Activated naive CD8-positive, alpha-beta T cell treated with anti-CD3 and anti-CD28 coated beads, Interleukin-2, amount 10 ng/mL, durations not matched to agents 7 days and 5 days (primary cell): ENCODE measurements at regions not wholly inside any gene's neighbourhood (a gene's known extent, or its start where the extent isn't known, plus 50 kb on each side); places are given as distances from the start of the nearest gene placed in this dataset.

Experiments
- ATAC-seq: fragments of 150-1000 bp; cut with Tn5 transposase; one replicate; pipeline ENCODE4 v1.10.0; 2021; ENCODE audit warnings: low read depth, moderate library complexity
- POLR2A ChIA-PET: fragments of 350-600 bp; sonication (Branson Sonifier 250); formaldehyde crosslinking; loops from one replicate; lab custom pipeline; 2021; ENCODE audit warnings: antibody characterized with exemption; lab: Charles Lee
- DNase-seq: peaks from one replicate; pipeline ENCODE4 v3.0.0; 2021
- H3K27ac Mint-ChIP-seq: one replicate; pipeline ENCODE4 v1.8.0; 2022; ENCODE audit warnings: mild to moderate bottlenecking, mixed read lengths
- H3K27me3 Mint-ChIP-seq: one replicate; pipeline ENCODE4 v1.8.0; 2022; ENCODE audit warnings: mild to moderate bottlenecking, moderate library complexity, mixed read lengths
- H3K36me3 Mint-ChIP-seq: one replicate; pipeline ENCODE4 v1.8.0; 2021; ENCODE audit warnings: mild to moderate bottlenecking, mixed read lengths
- H3K4me1 Mint-ChIP-seq: one replicate; pipeline ENCODE4 v1.8.0; 2021; ENCODE audit warnings: mixed read lengths
- H3K4me3 Mint-ChIP-seq: one replicate; pipeline ENCODE4 v1.8.0; 2022; ENCODE audit warnings: mild to moderate bottlenecking, moderate library complexity, mixed read lengths
- H3K9me3 Mint-ChIP-seq: one replicate; pipeline ENCODE4 v1.8.0; 2021; ENCODE audit warnings: mixed read lengths

DNA sequence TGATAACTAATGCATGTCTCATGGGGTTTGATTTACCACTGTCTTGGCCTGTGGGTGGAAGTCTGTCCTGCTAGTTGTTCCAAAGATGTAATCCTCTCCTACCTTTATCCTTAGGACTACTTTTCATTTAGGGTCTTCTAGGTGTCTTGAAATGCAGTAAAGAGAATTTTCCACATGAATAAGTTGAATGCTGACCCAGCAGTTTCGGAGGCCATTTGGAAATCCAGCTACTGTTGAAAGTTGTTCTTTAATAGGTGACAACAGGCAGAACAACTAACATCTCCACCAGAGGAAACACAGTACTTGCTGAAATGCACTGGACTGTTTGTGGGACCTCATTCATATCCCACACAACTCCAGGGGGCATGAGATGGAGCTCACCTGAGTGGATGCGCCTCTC lies 478.1 kb downstream of the BTBD3 start:
- no peak for ATAC-seq
- Mint-ChIP-seq H3K4me1 (no peaks in the 10 kb centered on the region), H3K27me3 (no peaks in the 10 kb centered on the region), H3K36me3 (no peaks in the 10 kb centered on the region), H3K27ac (no peak overlapping the region), H3K9me3 (no peaks in the 10 kb centered on the region), H3K4me3 (no peak overlapping the region)
- POLR2A ChIA-PET = no interaction called here
- no peak for DNase-seq

- Mint-ChIP-seq H3K4me1 (no peaks in the 10 kb centered on the region), H3K4me3 (no peak overlapping the region), H3K27me3 (no peaks in the 10 kb centered on the region), H3K36me3 (no peaks in the 10 kb centered on the region), H3K9me3 (peaks cover 1% of the 10 kb centered on the region), H3K27ac (no peak overlapping the region)
- no peak for DNase-seq
- POLR2A ChIA-PET = no interaction called here
- ATAC-seq = no peak
Observed at GRCh38 chr20:12399110-12399836, 481.6 kb downstream of the BTBD3 start.

DNA sequence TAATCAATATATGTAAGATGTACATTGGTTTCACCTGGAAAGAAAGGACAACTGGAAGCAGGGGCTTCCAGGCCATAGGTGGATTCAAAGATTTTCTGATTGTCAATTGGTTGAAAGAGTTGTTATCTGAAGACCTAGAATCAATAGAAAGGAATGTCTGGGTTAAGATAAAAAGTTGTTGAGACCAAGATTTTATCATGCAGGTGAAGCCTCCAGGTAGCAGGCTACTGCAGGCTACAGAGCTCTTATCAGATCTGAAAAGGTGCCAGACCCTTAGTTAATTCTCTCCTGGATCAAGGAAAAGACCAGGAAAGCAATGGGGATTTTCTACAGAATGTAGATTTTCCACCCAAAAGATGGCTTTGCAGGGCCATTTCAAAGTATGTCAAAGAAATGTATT lies 487.2 kb downstream of the BTBD3 start:
- no peaks in the 10 kb centered on the region for H3K4me1 Mint-ChIP-seq
- H3K4me3 Mint-ChIP-seq = no peak overlapping the region
- ATAC-seq (no peak), DNase-seq (no peak)
- no peaks in the 10 kb centered on the region for H3K36me3 Mint-ChIP-seq
- H3K27me3 Mint-ChIP-seq = no peaks in the 10 kb centered on the region
- POLR2A ChIA-PET = no interaction called here
- H3K9me3 Mint-ChIP-seq = peaks cover 7% of the 10 kb centered on the region
- no peak overlapping the region for H3K27ac Mint-ChIP-seq

- Mint-ChIP-seq H3K9me3 (peaks cover 7% of the 10 kb centered on the region), H3K27ac (no peak overlapping the region), H3K36me3 (no peaks in the 10 kb centered on the region), H3K27me3 (no peaks in the 10 kb centered on the region), H3K4me3 (no peak overlapping the region), H3K4me1 (no peaks in the 10 kb centered on the region)
- DNase-seq (no peak), ATAC-seq (no peak)
- POLR2A ChIA-PET = no interaction called here
Observed at GRCh38 chr20:12406978-12407377, 489.3 kb downstream of the BTBD3 start.

GRCh38 chr20:12409501-12409900 lies 491.8 kb downstream of the BTBD3 start:
- Mint-ChIP-seq H3K4me3 (no peak overlapping the region), H3K9me3 (peaks cover 5% of the 10 kb centered on the region), H3K36me3 (no peaks in the 10 kb centered on the region), H3K27ac (no peak overlapping the region), H3K27me3 (no peaks in the 10 kb centered on the region), H3K4me1 (no peaks in the 10 kb centered on the region)
- DNase-seq (no peak), ATAC-seq (no peak)
- POLR2A ChIA-PET = no interaction called here

- Mint-ChIP-seq H3K27me3 (no peaks in the 10 kb centered on the region), H3K4me1 (no peaks in the 10 kb centered on the region), H3K9me3 (peaks cover 5% of the 10 kb centered on the region), H3K36me3 (no peaks in the 10 kb centered on the region), H3K4me3 (no peak overlapping the region), H3K27ac (no peak overlapping the region)
- ATAC-seq (no peak), DNase-seq (no peak)
- POLR2A ChIA-PET = no interaction called here
Observed at GRCh38 chr20:12410783-12411182, 493.1 kb downstream of the BTBD3 start.

DNA sequence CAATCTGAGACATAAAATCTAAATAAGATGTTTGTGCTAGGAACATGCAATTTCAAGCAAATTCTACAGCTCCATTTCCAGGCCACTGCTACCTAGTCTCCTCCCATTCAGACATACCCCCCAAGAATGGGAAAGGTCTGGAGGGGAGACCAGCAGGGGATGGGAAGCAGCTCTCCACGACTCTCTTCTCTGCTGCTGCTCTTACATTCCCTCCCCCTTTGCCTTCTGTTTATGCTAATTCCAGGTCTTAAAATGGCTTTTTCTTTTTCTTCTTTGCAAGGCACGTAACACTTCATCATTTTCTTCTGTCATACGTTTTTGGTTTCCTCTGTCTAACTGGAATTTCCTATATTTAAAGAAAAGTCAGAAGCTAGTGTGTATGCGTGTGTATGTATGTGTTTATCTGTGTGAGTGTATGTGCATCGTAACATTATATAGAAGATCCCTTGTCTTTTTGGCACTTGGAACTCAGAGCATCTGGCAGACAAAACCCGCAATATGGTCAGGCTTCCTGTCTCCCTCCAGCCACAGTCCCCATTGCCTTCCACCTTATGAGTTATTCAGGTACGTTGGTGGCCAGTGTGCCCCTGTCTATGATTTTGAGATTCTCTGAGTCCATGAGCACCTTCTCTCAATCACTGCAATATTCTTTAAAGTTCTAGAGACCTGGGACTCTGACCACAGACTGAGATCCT lies 493.7 kb downstream of the BTBD3 start:
- POLR2A ChIA-PET = no interaction called here
- Mint-ChIP-seq H3K4me1 (no peaks in the 10 kb centered on the region), H3K27me3 (no peaks in the 10 kb centered on the region), H3K9me3 (peaks cover 5% of the 10 kb centered on the region), H3K36me3 (no peaks in the 10 kb centered on the region), H3K4me3 (no peak overlapping the region), H3K27ac (no peak overlapping the region)
- no peak for DNase-seq
- ATAC-seq = no peak

DNA sequence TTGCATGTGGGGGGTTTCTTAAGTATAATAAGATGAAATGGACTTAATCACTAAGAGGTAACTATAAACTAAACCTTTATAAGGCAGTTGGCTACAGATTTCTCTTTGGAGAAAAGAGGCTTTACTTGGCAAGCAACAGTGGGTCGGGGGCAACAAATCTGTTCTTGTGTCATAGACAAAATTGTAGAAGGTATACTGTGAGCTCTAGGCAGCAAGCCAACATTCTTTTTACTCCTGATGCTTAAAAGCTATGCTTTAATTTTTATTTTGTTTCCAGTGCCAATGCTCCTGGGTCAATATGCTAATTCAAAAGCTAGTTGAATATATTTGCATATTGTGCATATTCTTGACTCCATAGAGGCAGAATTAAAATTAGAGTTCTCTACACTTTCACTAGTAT lies 495.4 kb downstream of the BTBD3 start:
- ATAC-seq (no peak), DNase-seq (no peak)

GRCh38 chr20:12414446-12415274 lies 497.0 kb downstream of the BTBD3 start:
- Mint-ChIP-seq H3K4me3 (no peak overlapping the region), H3K36me3 (no peaks in the 10 kb centered on the region), H3K9me3 (peaks cover 4% of the 10 kb centered on the region), H3K4me1 (no peaks in the 10 kb centered on the region), H3K27me3 (no peaks in the 10 kb centered on the region), H3K27ac (no peak overlapping the region)
- DNase-seq = no peak
- ATAC-seq = no peak
- POLR2A ChIA-PET = no interaction called here

More for the DNA sequence above, 495.4 kb downstream of the BTBD3 start:
- H3K27ac Mint-ChIP-seq = no peak overlapping the region
- POLR2A ChIA-PET = no interaction called here
- no peak overlapping the region for H3K4me3 Mint-ChIP-seq
- no peaks in the 10 kb centered on the region for H3K4me1 Mint-ChIP-seq
- H3K9me3 Mint-ChIP-seq = peaks cover 5% of the 10 kb centered on the region
- H3K36me3 Mint-ChIP-seq = no peaks in the 10 kb centered on the region
- H3K27me3 Mint-ChIP-seq = no peaks in the 10 kb centered on the region

DNA sequence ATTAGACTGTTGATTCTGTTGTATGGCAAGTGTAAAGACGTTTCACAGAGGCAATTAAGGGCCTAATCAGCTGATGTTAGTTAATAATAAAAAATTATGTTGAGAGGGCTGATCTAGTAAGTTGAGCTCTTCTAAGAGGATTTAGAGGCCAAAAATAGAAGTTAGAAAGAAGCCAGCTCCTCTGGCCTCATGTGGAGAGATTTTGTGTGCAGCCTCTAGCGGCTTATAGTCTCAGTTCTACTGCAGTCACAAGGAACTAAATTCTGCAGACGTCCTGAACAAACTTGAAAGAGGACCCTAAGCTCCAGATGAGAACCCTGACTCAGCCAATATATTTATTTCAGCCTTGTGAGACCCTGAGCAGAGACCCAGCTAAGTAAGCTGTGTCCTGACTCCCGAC lies 498.6 kb downstream of the BTBD3 start:
- no peak for DNase-seq
- Mint-ChIP-seq H3K27ac (no peak overlapping the region), H3K4me1 (no peaks in the 10 kb centered on the region), H3K4me3 (no peak overlapping the region), H3K27me3 (no peaks in the 10 kb centered on the region), H3K9me3 (peaks cover 6% of the 10 kb centered on the region), H3K36me3 (no peaks in the 10 kb centered on the region)
- POLR2A ChIA-PET = no interaction called here
- no peak for ATAC-seq

- Mint-ChIP-seq H3K9me3 (peaks cover 3% of the 10 kb centered on the region), H3K4me1 (no peaks in the 10 kb centered on the region), H3K36me3 (no peaks in the 10 kb centered on the region), H3K27ac (no peak overlapping the region), H3K4me3 (no peak overlapping the region), H3K27me3 (no peaks in the 10 kb centered on the region)
- POLR2A ChIA-PET = no interaction called here
- ATAC-seq (no peak), DNase-seq (no peak)
Observed at GRCh38 chr20:12433724-12434123, 516.0 kb downstream of the BTBD3 start.

GRCh38 chr20:12434672-12435071 lies 517.0 kb downstream of the BTBD3 start:
- POLR2A ChIA-PET = no interaction called here
- H3K36me3 Mint-ChIP-seq = no peaks in the 10 kb centered on the region
- H3K4me3 Mint-ChIP-seq = no peak overlapping the region
- H3K9me3 Mint-ChIP-seq = peaks cover 5% of the 10 kb centered on the region
- DNase-seq = no peak
- no peaks in the 10 kb centered on the region for H3K27me3 Mint-ChIP-seq
- ATAC-seq = no peak
- no peaks in the 10 kb centered on the region for H3K4me1 Mint-ChIP-seq
- no peak overlapping the region for H3K27ac Mint-ChIP-seq

- POLR2A ChIA-PET = no interaction called here
- Mint-ChIP-seq H3K36me3 (no peaks in the 10 kb centered on the region), H3K4me1 (no peaks in the 10 kb centered on the region), H3K9me3 (peaks cover 5% of the 10 kb centered on the region), H3K27ac (no peak overlapping the region), H3K4me3 (no peak overlapping the region), H3K27me3 (no peaks in the 10 kb centered on the region)
- DNase-seq (no peak), ATAC-seq (no peak)
Observed at GRCh38 chr20:12435268-12435667, 517.6 kb downstream of the BTBD3 start.

DNA sequence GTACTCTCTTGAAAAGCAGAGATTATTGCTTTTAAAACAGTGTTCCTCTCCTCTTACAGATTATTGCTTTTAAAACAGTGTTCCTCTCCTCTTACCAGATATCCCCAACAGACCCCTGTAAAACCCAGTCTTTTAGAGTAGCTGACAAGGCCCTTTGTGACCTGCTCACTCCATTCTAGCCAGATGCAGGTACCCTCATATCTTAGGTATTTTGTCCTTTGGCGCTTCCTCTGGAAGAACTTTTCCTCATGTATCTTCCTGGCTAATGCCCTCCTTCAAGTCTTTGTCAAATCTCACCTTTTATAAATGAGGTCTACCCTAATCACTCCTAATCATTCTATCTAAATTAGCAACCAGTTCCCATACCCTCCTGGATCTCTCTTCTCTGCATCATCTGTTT lies 536.0 kb downstream of the BTBD3 start:
- ATAC-seq = no peak
- H3K27ac Mint-ChIP-seq = no peak overlapping the region
- H3K4me3 Mint-ChIP-seq = no peak overlapping the region
- DNase-seq = no peak
- peaks cover 10% of the 10 kb centered on the region for H3K9me3 Mint-ChIP-seq
- no peaks in the 10 kb centered on the region for H3K27me3 Mint-ChIP-seq
- H3K4me1 Mint-ChIP-seq = no peaks in the 10 kb centered on the region
- POLR2A ChIA-PET = no interaction called here
- H3K36me3 Mint-ChIP-seq = no peaks in the 10 kb centered on the region
